ENCODE measurements at regions not wholly inside any gene's neighbourhood (a gene's known extent, or its start where the extent isn't known, plus 50 kb on each side); places are given as distances from the start of the nearest gene placed in this dataset.
"Not testable (repeated sequence)": the region's sequence is repeated elsewhere in the genome, so short reads cannot be mapped to it uniquely, and the experiment has no call there.

DNA sequence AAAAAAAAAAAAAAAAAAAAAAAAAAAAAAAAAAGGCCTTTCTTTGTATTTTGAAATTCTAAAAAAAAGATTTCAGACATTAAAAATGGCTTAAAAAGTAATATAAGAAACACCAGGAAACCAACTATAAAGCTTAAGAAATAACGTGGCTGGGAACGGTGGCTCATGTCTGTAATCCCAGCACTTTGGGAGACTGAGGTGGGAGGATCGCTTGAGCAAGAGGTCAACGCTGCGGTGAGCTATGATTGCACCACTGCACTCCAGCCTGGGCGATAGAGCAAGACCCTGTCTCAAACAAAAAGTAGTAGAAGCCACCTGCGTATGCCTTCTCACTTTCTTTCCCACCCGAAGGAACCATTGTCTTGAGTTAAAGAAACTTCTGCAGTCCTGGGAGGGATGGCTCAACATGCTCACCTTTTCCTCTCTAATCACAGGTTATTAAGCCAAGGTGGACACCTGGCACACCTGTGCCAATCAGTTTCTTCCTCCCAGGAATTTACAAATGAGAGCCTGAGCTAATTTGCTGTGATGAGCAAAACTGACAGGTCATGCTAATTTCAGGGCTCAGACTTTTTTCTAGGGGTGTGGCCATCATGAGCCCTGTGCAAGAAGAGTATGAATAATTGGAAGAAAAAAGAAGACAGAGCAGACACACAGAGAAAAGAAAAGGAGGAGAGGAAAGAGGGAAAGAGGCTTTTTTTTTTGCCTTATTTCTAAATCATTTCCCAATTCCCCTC is 72.0 kb upstream of the PARD3 start:
- DNase-seq (no peak), ATAC-seq (no peak)
- no peaks in the 10 kb centered on the region for H3K9me3 ChIP-seq
- H3K27ac ChIP-seq, result no peak overlapping the region
- H3K4me3 ChIP-seq, result no peak overlapping the region
- intact Hi-C loops (cut with DNase I), result no loop called here
- no peaks in the 10 kb centered on the region for H3K27me3 ChIP-seq
- no peaks in the 10 kb centered on the region for H3K4me1 ChIP-seq
- TF ChIP-seq, protein P1, sequence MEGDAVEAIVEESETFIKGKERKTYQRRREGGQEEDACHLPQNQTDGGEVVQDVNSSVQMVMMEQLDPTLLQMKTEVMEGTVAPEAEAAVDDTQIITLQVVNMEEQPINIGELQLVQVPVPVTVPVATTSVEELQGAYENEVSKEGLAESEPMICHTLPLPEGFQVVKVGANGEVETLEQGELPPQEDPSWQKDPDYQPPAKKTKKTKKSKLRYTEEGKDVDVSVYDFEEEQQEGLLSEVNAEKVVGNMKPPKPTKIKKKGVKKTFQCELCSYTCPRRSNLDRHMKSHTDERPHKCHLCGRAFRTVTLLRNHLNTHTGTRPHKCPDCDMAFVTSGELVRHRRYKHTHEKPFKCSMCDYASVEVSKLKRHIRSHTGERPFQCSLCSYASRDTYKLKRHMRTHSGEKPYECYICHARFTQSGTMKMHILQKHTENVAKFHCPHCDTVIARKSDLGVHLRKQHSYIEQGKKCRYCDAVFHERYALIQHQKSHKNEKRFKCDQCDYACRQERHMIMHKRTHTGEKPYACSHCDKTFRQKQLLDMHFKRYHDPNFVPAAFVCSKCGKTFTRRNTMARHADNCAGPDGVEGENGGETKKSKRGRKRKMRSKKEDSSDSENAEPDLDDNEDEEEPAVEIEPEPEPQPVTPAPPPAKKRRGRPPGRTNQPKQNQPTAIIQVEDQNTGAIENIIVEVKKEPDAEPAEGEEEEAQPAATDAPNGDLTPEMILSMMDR (IDR thresholded peaks at IDR 0.05), result no peak
- H3K36me3 ChIP-seq, result no peaks in the 10 kb centered on the region

DNA sequence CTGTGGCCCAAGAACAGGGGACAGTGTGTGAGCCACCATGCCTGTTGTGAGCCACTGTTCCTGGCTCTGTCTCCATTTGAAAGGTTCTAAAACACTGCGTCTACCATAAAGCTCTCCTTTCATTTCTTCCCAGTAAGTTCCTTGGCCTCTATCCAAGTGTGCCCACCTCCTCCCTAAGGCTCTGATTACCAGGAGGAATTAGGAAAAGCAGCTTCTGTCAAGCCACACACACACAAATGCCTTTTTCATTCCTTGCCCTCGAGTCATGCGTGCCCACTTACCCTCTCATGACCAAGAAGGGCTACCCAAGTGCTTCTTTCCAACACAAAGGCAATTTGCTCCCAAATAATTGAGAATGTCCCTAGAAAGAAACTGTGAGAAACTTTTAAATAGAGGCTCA is 70.8 kb upstream of the PARD3 start:
- Histone ChIP-seq H3K27me3 (no peaks in the 10 kb centered on the region), H3K27ac (no peak overlapping the region), H3K9me3 (no peaks in the 10 kb centered on the region), H3K4me1 (no peaks in the 10 kb centered on the region), H3K4me3 (no peak overlapping the region), H3K36me3 (no peaks in the 10 kb centered on the region)
- TF ChIP-seq, protein P1 (IDR thresholded peaks at IDR 0.05), result no peak
- intact Hi-C loops (cut with DNase I), result no loop called here
- ATAC-seq, result no peak
- no peak for DNase-seq

DNA sequence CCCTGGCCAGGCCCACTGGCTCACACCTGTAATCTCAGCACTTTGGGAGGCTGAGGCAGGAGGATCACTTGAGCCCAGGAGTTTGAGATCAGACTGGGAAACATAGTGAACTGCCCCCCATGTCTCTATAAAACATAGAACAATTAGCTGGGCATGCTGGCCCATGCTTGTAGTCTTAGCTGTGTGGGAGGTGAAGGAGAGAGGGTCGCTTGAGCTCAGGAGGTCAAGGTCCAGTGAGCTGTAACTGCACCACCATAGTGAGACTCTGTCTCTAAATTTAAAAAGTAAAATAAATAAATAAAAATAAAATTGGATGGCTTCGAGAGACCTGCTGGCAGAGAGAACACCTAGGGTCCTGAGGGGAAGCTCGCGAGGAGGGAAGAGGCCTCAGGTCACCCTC is 69.9 kb upstream of the PARD3 start:
- no peak overlapping the region for H3K27ac ChIP-seq

DNA sequence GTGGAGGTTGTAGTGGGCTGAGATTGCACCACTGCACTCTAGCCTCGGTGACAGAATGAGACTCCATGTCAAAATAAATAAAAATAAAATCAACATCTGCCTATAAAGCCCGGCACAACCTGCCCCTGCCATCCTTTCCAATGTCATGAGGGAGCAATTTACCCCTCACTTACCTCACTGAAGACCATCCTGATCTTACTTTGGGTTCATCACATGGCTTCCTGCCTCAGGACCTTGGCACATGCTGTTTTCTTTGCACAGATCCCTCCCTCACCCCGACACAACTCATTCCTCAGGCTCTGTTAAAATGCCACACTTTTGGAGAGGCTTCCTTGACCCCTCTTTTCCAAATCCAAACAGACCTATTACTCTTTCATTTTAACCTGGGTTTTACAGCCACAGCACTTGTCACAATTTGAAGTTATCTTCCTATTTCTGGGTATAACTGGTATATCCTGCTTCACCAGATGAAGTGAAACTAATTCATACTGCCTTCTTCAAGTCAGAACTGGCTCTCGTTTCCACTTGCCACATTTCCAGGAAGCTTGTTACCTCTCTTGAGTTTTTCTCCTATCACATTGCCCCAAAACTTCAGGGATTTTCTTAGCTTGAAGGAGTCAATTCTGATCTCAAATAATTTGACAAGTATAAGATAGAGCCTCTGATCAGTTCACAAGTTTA is 69.3 kb upstream of the PARD3 start:
- Histone ChIP-seq H3K36me3 (no peaks in the 10 kb centered on the region), H3K4me3 (no peak overlapping the region), H3K4me1 (no peaks in the 10 kb centered on the region), H3K27me3 (no peaks in the 10 kb centered on the region), H3K27ac (no peak overlapping the region), H3K9me3 (no peaks in the 10 kb centered on the region)
- ATAC-seq (peak; percentile 34), DNase-seq (peak in 1 of 4 donors; percentile 41)
- intact Hi-C loops (cut with DNase I), result no loop called here
- TF ChIP-seq, protein P1 (IDR thresholded peaks at IDR 0.05), result no peak

More for the DNA sequence above, 69.9 kb upstream of the PARD3 start:
- intact Hi-C loops (cut with DNase I), result no loop called here
- Histone ChIP-seq H3K9me3 (no peaks in the 10 kb centered on the region), H3K27me3 (no peaks in the 10 kb centered on the region), H3K4me3 (no peak overlapping the region), H3K36me3 (no peaks in the 10 kb centered on the region), H3K4me1 (no peaks in the 10 kb centered on the region)
- no peak for ATAC-seq
- no peak for DNase-seq
- TF ChIP-seq, protein P1 (IDR thresholded peaks at IDR 0.05), result no peak

DNA sequence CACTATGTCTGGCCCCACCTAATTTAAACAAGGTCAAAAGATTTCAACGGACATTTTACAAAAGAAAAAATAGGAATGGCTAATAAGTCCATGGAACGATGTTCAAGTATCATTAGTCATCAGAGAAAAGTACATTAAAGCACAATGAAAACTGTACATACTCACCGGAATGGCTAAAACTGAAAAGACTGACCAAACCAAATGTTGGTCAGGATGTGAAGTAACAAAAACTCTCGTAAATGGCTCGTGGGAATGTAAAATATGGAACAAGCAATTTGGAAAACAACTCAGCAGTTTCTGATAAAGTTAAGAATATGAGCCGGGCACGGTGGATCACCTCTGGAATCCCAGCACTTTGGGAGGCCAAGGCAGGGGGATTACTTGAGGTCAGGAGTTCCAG is 65.7 kb upstream of the PARD3 start:
- Histone ChIP-seq H3K27ac (no peak overlapping the region), H3K9me3 (no peaks in the 10 kb centered on the region), H3K27me3 (no peaks in the 10 kb centered on the region), H3K36me3 (no peaks in the 10 kb centered on the region), H3K4me1 (no peaks in the 10 kb centered on the region), H3K4me3 (no peak overlapping the region)
- DNase-seq, result no peak
- no peak for ATAC-seq
- TF ChIP-seq, protein P1 (IDR thresholded peaks at IDR 0.05), result no peak
- intact Hi-C loops (cut with DNase I), result no loop called here

DNA sequence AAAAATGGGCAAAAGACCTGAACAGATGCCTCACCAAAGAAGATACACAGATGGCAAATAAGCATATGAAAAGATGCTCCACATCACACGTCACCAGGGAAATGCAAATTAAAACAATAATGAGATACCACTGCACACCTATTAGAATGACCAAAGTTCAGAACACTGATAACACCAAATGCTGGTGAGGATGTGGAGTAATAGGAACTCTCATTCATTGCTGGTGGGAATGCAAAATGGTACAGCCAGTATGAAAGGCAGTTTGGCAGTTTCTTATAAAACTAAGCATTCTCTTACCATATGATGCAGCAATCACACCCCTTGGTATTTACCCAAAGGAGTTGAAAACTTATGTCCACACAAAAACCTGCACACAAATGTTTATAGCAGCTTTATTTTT is 63.6 kb upstream of the PARD3 start:
- H3K9me3 ChIP-seq; H3K4me1 ChIP-seq; intact Hi-C loops (cut with DNase I); H3K27me3 ChIP-seq; ATAC-seq; H3K27ac ChIP-seq; H3K36me3 ChIP-seq; DNase-seq; H3K4me3 ChIP-seq: not testable (repeated sequence)
